Progenitor cell of endocrine pancreas (in vitro differentiated cells): ENCODE measurements at regions not wholly inside any gene's neighbourhood (a gene's known extent, or its start where the extent isn't known, plus 50 kb on each side); places are given as distances from the start of the nearest gene placed in this dataset.

Experiments used
- DNase-seq: peaks from one replicate; pipeline ENCODE4 v3.0.0; 2021; ENCODE audit warnings: low spot score; ENCODE audit not compliant: unreplicated experiment
- H3K27ac Mint-ChIP-seq: 2 replicates; pipeline ENCODE4 v1.8.0; 2021; ENCODE audit warnings: mild to moderate bottlenecking, moderate library complexity, mixed read lengths
- H3K27me3 Mint-ChIP-seq: 2 replicates; pipeline ENCODE4 v1.8.0; 2021; ENCODE audit warnings: mixed read lengths
- H3K36me3 Mint-ChIP-seq: 2 replicates; pipeline ENCODE4 v1.8.0; 2022; ENCODE audit warnings: mixed read lengths; ENCODE audit not compliant: insufficient read depth
- H3K4me1 Mint-ChIP-seq: 2 replicates; pipeline ENCODE4 v1.8.0; 2021; ENCODE audit warnings: low read depth, mixed read lengths
- H3K4me3 Mint-ChIP-seq: 2 replicates; pipeline ENCODE4 v1.8.0; 2021; ENCODE audit warnings: low read depth, mild to moderate bottlenecking, moderate library complexity, mixed read lengths
- H3K9me3 Mint-ChIP-seq: 2 replicates; pipeline ENCODE4 v1.8.0; 2021; ENCODE audit warnings: low read depth, mixed read lengths
- CTCF ChIP-seq: fragments of 200-600 bp; sonication (generic); IDR thresholded peaks from one replicate; pipeline ENCODE4 v1.5.0; 2021; ENCODE audit warnings: antibody characterized with exemption, mild to moderate bottlenecking; ENCODE audit not compliant: unreplicated experiment

- no peaks in the 10 kb centered on the region for H3K36me3 Mint-ChIP-seq
These were observed 83.6 kb upstream of the ARHGEF7 start for GRCh38 chr13:111031531-111031961.

GRCh38 chr13:111029957-111030609, 85.0 kb upstream of the ARHGEF7 start:
- no peak for DNase-seq
- Mint-ChIP-seq H3K27me3 (peaks cover 64% of the 10 kb centered on the region), H3K9me3 (no peaks in the 10 kb centered on the region), H3K4me3 (no peak overlapping the region), H3K36me3 (no peaks in the 10 kb centered on the region), H3K27ac (no peak overlapping the region), H3K4me1 (no peaks in the 10 kb centered on the region)
- no peak for TF ChIP-seq CTCF

More at GRCh38 chr13:111031531-111031961, 83.6 kb upstream of the ARHGEF7 start:
- peaks cover 69% of the 10 kb centered on the region for H3K27me3 Mint-ChIP-seq
- H3K9me3 Mint-ChIP-seq: no peaks in the 10 kb centered on the region
- peaks cover 6% of the 10 kb centered on the region for H3K4me1 Mint-ChIP-seq
- DNase-seq: no peak
- TF ChIP-seq CTCF: no peak
- no peak overlapping the region for H3K4me3 Mint-ChIP-seq
- H3K27ac Mint-ChIP-seq: no peak overlapping the region

GRCh38 chr13:111027458-111028439, 87.4 kb upstream of the ARHGEF7 start:
- no peaks in the 10 kb centered on the region for H3K36me3 Mint-ChIP-seq
- DNase-seq: no peak
- TF ChIP-seq CTCF: no peak
- H3K4me3 Mint-ChIP-seq: no peak overlapping the region
- no peak overlapping the region for H3K27ac Mint-ChIP-seq
- H3K4me1 Mint-ChIP-seq: no peaks in the 10 kb centered on the region
- H3K27me3 Mint-ChIP-seq: peaks cover 44% of the 10 kb centered on the region
- no peaks in the 10 kb centered on the region for H3K9me3 Mint-ChIP-seq

GRCh38 chr13:111025310-111025709, 89.8 kb upstream of the ARHGEF7 start:
- no peak overlapping the region for H3K4me3 Mint-ChIP-seq
- peaks cover 10% of the 10 kb centered on the region for H3K9me3 Mint-ChIP-seq
- TF ChIP-seq CTCF: no peak
- H3K36me3 Mint-ChIP-seq: no peaks in the 10 kb centered on the region
- no peak for DNase-seq
- no peaks in the 10 kb centered on the region for H3K4me1 Mint-ChIP-seq
- H3K27ac Mint-ChIP-seq: no peak overlapping the region
- H3K27me3 Mint-ChIP-seq: peaks cover 31% of the 10 kb centered on the region

GRCh38 chr13:111022886-111023285, 92.2 kb upstream of the ARHGEF7 start:
- H3K27ac Mint-ChIP-seq: no peak overlapping the region
- peaks cover 9% of the 10 kb centered on the region for H3K27me3 Mint-ChIP-seq
- TF ChIP-seq CTCF: no peak
- no peaks in the 10 kb centered on the region for H3K36me3 Mint-ChIP-seq
- no peaks in the 10 kb centered on the region for H3K4me1 Mint-ChIP-seq
- H3K4me3 Mint-ChIP-seq: no peak overlapping the region
- H3K9me3 Mint-ChIP-seq: peaks cover 10% of the 10 kb centered on the region
- no peak for DNase-seq
